Kidney glomerular epithelial cell (primary cell): ENCODE measurements at regions not wholly inside any gene's neighbourhood (a gene's known extent, or its start where the extent isn't known, plus 50 kb on each side); places are given as distances from the start of the nearest gene placed in this dataset.

ENCODE experiments used
- DNase-seq: peaks from one replicate; lab custom pipeline; 2025; lab: John Stamatoyannopoulos, UW

DNA sequence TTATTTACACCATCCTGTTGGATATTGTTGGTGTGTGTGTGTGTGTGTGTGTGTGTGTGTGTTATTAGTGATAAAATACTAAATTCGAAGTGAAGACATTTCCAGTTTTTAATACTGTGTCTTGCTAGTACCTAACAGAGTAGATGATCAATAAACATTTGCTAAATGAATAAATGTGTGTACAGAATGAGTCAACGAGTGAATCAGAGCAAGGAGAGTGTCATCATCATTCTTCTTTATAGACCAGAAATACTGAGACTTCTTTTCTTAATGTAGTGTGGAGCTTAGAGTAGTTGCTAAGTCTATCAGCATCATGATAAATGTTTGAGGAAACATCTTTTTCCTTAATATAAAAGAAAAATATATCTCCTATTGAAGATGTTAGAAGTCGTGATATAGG, 169.7 kb upstream of the SATB2 start:
- no peak for DNase-seq

DNA sequence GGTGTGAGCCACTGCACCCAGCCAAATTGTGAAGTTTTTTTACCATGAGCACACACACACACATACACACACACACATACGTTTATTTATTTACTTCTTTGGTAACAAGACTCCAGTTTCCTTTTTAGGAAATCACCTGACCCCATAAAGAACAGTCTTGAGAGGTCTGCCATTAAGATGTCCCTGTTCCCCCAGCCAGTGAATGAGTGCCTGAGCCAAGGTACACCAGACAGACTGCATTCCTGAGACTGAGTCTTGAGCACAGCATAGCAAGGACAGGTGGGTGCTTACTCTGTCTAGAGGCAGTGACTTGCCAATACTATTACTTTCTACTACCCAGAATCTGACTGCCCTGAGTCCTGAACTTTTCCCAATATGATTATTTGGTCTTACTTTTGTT, 167.2 kb upstream of the SATB2 start:
- no peak for DNase-seq

DNA sequence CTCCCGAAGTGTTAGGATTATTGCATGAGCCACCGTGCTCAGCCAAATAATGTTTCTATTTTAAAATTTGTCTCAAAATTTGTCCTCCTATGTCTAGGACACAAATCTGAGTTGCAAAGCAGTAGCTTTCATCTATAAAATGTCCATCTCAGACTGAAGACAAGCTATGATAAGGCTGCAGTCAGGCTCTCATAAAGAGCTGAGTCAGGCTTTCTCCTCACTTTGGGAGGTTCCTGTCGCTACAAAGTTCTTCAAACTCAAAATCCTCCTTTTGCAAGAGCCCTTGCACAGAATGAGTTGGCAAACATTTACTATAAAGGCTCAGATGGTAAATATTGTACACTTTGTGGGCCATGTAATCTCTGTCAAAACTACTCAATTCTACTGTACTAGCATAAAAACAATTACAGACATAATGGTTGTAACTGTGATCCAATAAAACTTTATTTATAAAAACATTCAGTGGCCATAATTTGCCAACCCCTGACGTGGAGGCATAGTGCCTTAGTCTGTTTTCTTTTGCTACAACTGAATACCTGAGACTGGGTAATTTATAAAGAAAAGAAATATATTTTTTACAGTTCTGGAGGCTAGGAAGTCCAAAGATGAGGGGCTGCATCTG, 154.9 kb upstream of the SATB2 start:
- no peak for DNase-seq

DNA sequence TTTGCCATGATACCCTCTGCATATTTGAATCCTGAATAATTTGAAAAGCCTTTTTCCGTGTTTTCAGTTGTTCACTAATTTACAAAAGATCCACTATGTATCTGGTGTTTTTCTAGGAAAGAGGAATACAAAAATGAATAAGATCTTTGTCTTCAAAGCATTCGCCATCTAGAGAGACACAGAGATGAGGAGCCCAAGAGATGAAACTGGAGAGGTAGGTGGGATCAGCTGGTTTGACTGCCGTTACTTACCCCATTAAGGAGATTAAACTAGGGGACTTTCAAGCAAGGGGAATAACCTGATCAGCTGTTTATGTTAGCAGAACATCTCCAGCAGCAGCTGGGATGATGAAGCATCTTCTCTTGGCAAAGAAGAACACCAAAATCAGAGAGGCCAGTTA, 150.2 kb upstream of the SATB2 start:
- DNase-seq: no peak

DNA sequence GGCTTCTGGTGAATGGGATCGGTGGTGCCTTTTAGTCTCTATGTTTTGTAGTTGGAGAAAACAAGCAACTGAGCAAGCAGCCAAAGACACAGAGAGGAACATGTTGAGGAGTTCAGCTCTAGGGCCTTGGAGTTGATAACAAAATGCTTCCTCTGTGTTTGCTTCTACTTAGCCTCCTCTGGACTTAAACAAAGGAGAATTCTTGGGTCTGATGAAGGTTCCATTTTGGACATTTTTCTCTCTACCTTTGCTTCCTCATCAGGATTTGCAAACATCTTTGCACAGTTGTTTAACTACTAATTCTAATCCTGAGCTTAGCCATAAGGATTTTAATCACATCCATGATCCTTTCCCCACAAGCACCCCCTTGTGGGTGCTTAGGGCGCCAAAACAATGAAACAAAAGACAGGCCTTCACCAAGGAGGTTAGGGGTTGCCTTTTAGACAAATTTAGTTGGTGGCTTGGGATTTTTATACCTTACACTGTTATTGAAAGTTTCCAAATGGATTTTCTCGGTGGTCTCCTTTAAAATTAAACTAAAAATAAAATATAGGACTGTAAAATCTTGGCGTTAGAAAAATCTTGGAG, 148.5 kb upstream of the SATB2 start:
- DNase-seq: no peak

DNA sequence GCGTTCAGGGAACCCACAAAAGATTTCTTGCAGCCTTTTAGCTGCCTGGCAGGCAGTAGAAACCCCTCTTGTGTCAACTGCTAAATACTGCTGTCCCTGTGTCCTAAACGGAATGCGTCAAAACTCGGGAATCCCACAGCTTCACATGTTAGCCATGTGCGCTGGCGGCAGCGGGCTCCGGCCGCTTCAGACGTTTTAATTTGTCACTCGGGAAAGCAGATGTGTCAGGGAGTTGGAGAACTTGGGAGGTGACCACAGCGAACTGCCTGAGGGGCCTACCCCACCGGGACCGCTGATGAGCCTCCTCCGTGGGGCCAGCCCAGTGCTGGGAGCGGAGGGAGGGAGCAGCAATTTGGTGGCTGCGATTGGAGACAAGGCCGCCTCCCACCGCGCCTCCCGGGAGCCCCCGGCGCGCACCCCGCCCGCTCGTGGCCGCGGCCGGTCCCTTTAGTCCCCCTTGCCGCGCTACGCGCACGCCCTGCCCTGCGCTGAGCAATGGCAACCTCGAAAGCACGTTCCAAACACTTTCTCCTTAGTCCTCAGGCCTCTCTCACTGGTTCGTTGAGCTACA, 146.1 kb upstream of the SATB2 start:
- no peak for DNase-seq

DNA sequence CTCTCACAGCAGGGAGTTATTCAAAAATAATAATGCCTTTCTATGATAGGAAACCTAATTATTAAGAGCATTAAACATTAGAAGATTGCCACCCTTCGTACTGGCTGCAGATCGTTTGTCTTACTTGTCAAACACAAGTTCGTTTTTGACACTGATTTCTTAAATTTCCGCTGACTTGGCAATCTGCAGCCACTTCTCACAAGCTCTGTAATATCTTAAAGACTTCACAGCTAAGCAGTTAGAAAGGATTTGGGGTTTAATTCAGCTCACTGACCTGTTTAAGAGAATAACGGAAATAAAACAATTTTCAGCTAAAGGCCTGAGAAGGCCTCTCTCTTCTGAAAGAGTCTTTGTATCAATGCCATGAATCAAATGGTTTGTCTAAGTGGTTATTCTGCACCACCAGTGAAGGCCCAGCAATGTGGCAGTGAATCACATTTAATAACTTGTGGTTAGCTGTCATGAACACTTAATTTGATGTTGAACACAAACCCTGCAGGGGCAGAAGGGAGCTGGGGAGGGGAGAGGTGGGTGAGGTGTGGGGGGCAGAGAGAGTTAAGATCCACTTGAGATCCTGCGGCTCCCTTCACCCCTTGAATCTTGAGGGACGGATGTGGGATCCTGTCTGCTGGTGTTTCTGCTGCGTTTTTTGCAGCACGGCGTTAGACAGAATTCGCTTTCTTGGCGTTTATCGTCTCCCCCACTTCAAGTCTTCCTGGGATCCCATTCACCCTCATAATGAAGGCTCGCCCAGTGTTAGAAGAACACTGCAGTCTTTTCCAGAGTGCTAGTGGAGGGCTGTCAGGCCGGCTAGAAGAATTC, 145.4 kb upstream of the SATB2 start:
- DNase-seq: no peak

DNA sequence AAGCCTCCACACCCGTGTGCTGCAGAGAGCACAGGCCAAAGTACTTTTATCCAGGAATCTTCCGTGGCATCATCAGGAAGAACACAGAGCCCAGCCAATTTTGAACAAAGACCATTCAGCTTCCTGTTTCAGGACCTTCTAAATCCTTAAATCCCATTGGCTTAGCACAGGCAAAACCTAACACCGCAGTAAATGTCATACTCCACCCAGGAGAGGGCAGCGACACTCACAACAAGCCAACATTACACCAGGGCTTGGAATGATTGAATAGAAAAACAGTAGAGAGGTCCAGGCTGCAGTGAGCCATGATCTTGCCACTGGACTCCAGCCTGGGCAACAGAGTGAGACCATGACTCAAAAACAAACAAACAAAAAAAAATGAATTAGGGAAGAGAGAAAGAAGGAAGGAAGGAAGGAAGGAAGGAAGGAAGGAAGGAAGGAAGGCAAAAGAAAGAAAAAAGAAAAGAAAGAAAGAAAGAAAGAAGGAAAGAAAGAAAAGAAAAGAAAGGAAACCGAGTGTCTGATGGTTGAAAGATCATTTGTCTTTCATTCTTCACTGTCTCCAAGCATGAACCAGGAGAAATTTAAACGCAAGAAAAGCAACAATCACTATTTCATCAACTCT, 144.6 kb upstream of the SATB2 start:
- no peak for DNase-seq

DNA sequence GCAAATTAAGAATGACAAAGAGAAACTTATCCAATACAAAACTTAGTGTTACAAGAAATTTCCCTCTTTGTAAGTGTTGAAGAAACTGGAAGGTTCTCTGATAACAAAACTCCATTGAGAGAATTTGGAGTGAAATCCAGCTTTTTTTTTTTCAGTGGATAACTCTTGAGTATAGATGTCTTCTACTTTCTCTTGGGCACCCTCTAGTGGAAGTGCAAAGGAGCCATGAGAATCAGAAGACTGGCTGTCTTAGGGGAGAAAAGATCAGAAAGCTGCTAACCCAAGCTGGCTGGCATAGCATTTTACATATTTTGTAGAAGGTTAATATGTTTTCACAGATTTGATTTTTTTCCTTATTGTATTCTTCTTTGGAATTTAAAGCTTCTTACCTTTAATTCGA, 138.8 kb upstream of the SATB2 start:
- no peak for DNase-seq

DNA sequence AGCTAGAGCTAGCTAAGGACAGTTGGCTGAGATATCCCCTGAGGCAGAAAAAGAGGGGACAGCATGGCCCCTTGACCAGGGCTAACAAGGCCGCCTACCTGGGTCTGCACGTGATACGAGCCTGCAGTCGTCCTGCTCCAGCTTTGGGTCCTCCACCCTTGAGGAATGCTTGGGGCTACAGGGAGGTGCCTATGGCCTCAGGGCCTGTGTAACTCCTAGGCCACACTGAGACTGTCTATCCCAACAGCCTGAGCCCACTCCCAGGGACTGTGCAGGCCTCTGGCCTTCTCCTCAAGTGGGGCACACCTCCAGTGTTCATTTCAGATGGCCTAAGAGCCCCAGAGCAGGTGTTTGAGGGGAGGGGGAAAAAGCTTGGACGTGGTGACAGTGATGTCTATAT, 136.7 kb upstream of the SATB2 start:
- DNase-seq: no peak

DNA sequence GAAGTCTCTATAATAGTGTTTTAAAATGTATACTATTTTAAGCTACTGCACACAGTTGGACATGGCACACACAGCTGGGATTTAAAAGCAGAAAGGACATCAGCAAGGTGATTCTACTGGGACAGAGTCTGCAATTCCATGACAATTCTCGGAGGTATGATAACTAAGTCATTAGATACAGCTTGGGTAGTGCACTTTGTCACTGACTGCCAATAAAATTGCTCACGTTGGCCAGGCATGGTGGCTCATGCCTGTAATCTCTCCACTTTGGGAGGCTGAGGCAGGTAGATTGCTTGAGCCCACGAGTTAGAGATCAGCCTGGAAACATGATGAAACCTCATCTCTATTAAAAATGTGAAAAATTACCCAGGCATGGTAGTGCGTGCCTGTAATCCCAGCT, 134.1 kb upstream of the SATB2 start:
- no peak for DNase-seq

DNA sequence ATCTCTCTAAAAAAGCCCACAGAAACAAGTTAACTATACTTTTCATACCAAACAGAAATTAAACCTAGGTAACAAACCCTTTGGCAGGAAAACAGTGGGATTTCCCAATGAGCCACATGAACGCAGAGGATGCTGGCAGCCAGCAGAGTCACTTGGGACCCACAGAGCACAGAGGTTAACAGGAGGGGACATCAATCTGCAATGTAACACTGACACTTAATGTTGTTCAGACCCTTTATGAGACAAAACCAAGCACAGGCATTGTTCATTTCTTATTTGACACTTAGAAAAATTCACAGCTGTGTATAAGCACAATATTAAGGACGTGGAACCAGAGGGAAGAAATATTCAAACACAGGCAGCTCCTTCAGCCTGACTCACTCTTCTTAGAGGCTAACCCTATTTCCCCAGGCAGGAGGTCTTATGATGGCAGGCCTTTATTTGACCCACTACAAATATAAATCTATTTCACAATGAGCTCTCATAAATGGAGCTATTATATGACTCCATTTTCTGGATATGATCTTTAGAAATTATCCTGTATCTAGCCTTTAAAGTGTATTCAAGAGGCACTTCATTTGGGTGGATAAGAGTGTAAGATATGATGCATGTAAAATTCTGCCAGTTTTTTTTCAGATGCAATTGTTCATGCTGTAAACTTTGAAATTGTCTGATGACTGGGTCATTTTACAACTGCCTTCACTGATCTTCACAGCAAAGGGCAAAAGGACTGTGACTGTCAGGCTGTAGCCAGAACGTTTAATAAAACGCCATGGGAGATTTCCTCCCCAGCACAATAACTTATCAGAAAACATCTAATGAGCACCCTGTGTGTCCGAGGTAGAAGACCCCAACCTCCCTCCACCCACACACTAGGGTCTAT, 132.8 kb upstream of the SATB2 start:
- no peak for DNase-seq

DNA sequence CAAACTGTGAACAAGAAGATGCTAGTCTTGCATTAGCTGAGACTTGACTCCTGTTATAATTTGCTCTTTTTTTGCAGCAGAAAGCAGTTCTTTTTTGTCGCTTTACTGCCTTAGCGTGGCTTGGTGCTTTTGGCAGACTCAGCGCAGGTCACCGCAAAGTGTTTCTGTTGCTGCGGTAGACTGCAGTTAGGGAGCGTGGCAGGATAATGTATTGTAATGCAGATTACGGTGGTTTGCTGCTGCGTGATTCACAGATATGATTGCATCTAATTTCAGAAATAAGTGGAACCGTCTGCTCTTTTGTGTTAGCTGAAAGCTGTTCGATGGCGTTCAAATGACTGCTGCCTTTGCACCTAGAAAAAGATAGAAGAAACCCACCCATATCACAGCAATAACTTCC, 131.6 kb upstream of the SATB2 start:
- no peak for DNase-seq

DNA sequence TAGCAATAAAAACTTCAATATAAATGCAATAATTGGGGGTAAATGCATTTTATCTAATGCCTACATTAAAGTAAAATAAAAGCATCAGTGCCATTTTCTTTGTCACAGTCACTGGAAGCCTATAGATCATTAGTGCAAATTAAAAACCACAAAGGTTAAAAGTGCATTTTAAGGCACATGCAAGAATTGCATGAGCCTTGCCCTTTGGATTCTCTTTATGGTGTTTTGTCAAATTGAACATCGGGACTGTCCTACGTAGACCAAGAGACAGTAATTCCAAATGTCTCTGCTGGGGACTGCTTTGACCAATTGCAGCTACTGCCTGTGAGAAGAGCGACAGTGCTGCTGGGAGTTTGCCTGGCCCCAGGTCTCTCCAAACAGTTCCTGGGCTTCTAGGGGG, 130.3 kb upstream of the SATB2 start:
- no peak for DNase-seq

DNA sequence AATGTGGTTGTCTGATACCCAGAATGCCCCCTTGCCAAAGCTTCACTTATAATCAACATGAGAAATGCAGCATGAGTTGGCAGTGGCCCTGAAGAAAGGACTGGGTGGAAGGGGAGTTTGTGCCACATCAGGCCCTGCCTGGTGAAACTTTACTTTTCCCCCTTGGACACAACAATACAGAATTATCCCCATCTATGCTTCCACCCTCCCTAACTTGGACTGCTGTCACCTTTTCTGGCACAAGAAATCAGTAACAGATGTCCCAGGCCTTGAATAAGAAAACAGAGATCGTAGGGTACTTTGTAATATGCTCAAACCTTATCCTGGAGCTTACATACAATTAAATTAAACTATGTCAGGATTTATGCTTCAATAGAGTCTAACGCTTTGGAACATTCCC, 128.9 kb upstream of the SATB2 start:
- DNase-seq: no peak

DNA sequence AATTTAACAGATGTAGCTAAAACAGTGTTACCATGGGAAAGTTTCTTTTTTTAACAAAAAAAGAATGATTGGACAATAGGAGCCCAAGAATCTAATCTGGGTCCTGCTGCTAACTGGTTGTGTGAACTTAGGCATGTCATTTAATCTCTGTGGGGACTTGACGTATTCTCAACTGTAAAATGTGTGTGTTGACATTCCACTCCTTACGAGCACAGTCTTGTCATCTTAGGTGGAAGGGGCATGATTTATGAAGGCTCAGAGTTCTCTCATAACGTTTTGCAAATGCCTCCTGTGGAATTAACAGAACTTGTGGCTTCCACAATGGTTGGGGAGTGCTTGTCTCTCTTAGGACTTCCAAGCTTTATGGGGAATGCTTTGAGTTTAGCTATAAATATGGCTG, 125.9 kb upstream of the SATB2 start:
- no peak for DNase-seq

DNA sequence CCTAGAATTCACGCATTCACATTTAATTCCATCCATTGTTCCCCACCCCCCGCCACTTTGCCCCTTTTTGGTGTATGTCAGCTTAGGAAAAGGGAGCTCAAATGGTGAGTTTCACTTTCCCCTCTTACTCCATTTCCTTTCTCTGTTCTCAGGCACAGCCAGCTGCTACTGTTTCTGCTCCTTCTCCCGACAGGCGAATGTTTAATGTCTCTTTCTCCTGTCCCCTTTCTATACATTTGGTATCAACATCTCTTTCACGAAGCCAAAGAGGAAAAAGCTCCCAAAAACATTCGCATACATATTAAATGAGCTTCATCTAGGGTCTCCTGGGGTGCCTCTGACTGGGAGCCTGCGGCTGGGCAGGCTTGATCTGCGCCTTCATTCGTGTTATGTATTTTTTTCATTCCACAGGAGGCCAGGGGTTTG, 124.2 kb upstream of the SATB2 start:
- DNase-seq: no peak

DNA sequence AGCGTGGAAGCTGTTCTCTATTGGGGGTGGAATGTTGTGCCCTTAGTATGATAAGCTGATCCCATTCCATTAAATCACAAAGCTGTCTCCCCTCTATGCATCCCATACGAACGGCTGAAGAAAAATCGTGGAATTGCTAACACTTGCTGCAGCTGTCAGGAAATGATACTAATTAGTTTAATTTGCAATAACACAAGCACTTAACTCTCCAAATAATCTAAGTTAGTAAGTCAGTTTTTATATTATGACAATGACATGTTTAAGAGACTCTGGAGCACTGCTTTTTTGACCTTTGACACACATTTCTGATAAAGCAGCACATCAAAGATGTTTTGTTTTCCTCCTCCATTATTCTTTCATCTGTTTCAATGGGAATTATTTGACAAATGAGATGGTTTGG, 123.7 kb upstream of the SATB2 start:
- no peak for DNase-seq

DNA sequence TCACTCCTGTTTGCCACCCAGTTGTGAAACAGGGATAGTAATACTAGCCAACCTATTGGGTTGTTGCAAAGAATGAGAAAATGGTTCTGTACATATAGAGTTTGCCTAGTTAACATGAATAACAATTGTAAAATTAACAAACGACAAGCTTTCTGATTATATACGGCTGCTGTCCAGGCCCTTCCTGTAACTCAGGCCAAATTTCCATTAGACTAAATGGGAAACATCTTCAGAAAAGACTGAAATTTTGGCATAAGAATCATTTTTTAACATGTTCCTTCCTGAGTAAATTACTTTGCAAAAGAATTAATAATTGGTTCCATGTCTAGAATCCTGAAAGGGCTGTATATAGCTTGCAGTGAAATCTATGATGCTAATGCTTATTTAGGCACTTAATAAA, 117.7 kb upstream of the SATB2 start:
- DNase-seq: no peak

DNA sequence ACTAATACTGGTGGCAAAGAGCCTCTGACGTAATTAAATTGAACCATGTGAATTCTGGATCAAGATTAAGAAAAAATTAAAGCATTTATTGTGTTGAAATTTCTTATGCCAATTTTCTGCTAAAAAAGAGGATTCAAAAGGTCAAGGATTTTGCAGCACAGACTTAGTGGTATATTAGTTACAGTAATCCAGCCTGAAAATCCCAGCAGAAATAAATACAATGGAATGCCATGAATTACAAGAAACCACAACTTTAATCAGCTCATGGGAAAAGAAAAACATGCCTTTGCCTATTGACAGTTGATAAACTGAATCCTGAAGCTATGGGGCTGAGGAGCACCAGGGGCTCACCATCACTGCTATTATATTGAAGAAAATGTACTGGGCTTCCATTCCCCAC, 114.8 kb upstream of the SATB2 start:
- no peak for DNase-seq

DNA sequence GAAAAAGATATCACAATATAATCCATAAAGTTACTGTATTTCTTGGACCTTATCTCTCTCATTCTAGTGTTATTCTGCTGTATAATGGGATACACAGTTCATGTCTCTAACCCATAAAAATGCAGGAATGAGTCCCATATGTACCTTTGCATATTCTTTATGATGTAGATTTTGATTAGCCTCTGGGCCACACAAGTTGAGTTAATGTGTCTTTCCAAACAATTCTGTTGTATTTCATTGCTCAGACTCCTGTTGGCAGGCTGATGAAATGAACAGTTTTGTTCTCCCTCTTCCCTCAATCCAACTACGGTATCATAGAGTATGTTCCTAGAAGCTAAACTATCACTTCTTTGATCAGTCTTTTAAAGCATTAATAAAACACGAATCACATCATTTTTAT, 113.2 kb upstream of the SATB2 start:
- no peak for DNase-seq

DNA sequence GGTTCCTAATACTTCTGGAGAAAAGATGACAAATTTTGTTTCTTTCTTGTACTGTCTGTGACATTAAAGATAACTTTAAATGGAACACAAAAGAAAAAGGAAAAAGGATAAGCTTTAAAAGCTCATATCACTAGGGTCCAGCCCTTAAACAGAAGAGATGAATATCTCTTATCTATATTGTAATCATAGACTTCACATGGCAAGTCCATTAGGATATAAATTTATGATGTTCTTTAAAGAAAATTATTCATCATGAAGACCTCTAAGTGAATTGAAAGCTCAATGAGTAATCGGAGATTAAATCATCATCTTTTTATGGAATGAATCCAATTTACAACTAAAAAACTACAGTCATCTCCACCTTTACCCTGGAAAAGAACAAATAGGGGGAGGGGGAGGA, 111.6 kb upstream of the SATB2 start:
- DNase-seq: no peak
